Peyer's patch (tissue), 4 donors: ENCODE measurements at regions not wholly inside any gene's neighbourhood (a gene's known extent, or its start where the extent isn't known, plus 50 kb on each side); places are given as distances from the start of the nearest gene placed in this dataset.

ENCODE experiments used
- DNase-seq, 3 donors: peaks; one replicate each; pipeline ENCODE4 v3.0.0-alpha.2; 2017 to 2019
- H3K27ac ChIP-seq, 4 donors: fragments of 200-600 bp; sonication (generic); one replicate each; pipeline ENCODE4 v1.5.1; 2016 to 2019
- H3K27me3 ChIP-seq, 2 donors: fragments of 200-600 bp; sonication (generic); one replicate each; pipeline ENCODE4 v1.5.1; 2019
- H3K36me3 ChIP-seq, 3 donors: fragments of 200-600 bp; sonication (generic); one replicate each; pipeline ENCODE4 v1.5.1; 2016 to 2019
- H3K4me1 ChIP-seq, 4 donors: fragments of 200-600 bp; sonication (generic); one replicate each; pipeline ENCODE4 v1.5.1; 2016 to 2019
- H3K4me3 ChIP-seq, 4 donors: fragments of 200-600 bp; sonication (generic); 1 replicate in 3 of 4; 2 replicates in 1 of 4; pipeline ENCODE4 v1.5.1; 2016 to 2019; ENCODE audit warnings: mild to moderate bottlenecking in 1 of 4
- H3K9me3 ChIP-seq, 4 donors: fragments of 200-600 bp; sonication (generic); one replicate each; pipeline ENCODE4 v1.5.1; 2016 to 2019; ENCODE audit warnings: mild to moderate bottlenecking in 1 of 4
- CTCF ChIP-seq, 6 experiments: fragments of 450-650 bp in 4 of 6; fragments of 200-600 bp in 2 of 6; sonication (generic) in 1 of 6; IDR thresholded peaks; one replicate each; pipeline ENCODE4 v1.5.1; 2017 to 2019; ENCODE audit warnings: antibody characterized with exemption in 6 of 6, mild to moderate bottlenecking in 3 of 6, moderate library complexity in 1 of 6
- POLR2A ChIP-seq, 2 donors: fragments of 450-650 bp; IDR thresholded peaks; one replicate each; pipeline ENCODE4 v1.5.1; 2017; ENCODE audit warnings: antibody characterized with exemption in 2 of 2, mild to moderate bottlenecking in 2 of 2, moderate library complexity in 2 of 2

- no peaks in the 10 kb centered on the region for H3K9me3 ChIP-seq
- no peaks in the 10 kb centered on the region for H3K27me3 ChIP-seq
- H3K27ac ChIP-seq = no peak overlapping the region
- H3K36me3 ChIP-seq = no peaks in the 10 kb centered on the region
- no peak overlapping the region for H3K4me3 ChIP-seq
- no peaks in the 10 kb centered on the region for H3K4me1 ChIP-seq
- TF ChIP-seq CTCF (IDR thresholded peaks at IDR 0.05) = no peak
- TF ChIP-seq POLR2A (IDR thresholded peaks at IDR 0.05) = no peak
- DNase-seq = no peak
Measured at GRCh38 chr18:73932976-73933375, 214.7 kb downstream of the FBXO15 start.

- H3K27ac ChIP-seq = peak overlapping the region in 1 of 4 donors; percentile 31
- peak in 1 of 3 donors; percentile 67 for DNase-seq
- no peaks in the 10 kb centered on the region for H3K27me3 ChIP-seq
Measured at GRCh38 chr18:73927496-73927895, 220.1 kb downstream of the FBXO15 start.

GRCh38 chr18:73924836-73925235 lies 222.8 kb downstream of the FBXO15 start:
- TF ChIP-seq POLR2A (IDR thresholded peaks at IDR 0.05) (no peak), CTCF (IDR thresholded peaks at IDR 0.05) (no peak)
- no peak for DNase-seq
- Histone ChIP-seq H3K27ac (no peak overlapping the region), H3K27me3 (no peaks in the 10 kb centered on the region), H3K4me1 (no peaks in the 10 kb centered on the region), H3K4me3 (no peak overlapping the region), H3K36me3 (no peaks in the 10 kb centered on the region), H3K9me3 (no peaks in the 10 kb centered on the region)

More at GRCh38 chr18:73927496-73927895, 220.1 kb downstream of the FBXO15 start:
- H3K36me3 ChIP-seq = no peaks in the 10 kb centered on the region
- H3K4me3 ChIP-seq = no peak overlapping the region
- TF ChIP-seq POLR2A (IDR thresholded peaks at IDR 0.05) = no peak
- no peak for TF ChIP-seq CTCF (IDR thresholded peaks at IDR 0.05)
- no peaks in the 10 kb centered on the region for H3K9me3 ChIP-seq
- no peaks in the 10 kb centered on the region for H3K4me1 ChIP-seq

GRCh38 chr18:73924307-73924706 lies 223.3 kb downstream of the FBXO15 start:
- no peaks in the 10 kb centered on the region for H3K27me3 ChIP-seq
- no peaks in the 10 kb centered on the region for H3K36me3 ChIP-seq
- H3K4me1 ChIP-seq = no peaks in the 10 kb centered on the region
- no peak for TF ChIP-seq POLR2A (IDR thresholded peaks at IDR 0.05)
- no peak for TF ChIP-seq CTCF (IDR thresholded peaks at IDR 0.05)
- DNase-seq = no peak
- no peaks in the 10 kb centered on the region for H3K9me3 ChIP-seq
- no peak overlapping the region for H3K4me3 ChIP-seq
- H3K27ac ChIP-seq = no peak overlapping the region

- TF ChIP-seq CTCF (IDR thresholded peaks at IDR 0.05) (no peak), POLR2A (IDR thresholded peaks at IDR 0.05) (no peak)
- DNase-seq = no peak
- Histone ChIP-seq H3K9me3 (no peaks in the 10 kb centered on the region), H3K27me3 (no peaks in the 10 kb centered on the region), H3K4me1 (no peaks in the 10 kb centered on the region), H3K27ac (no peak overlapping the region), H3K4me3 (no peak overlapping the region), H3K36me3 (no peaks in the 10 kb centered on the region)
Measured at GRCh38 chr18:73923866-73924265, 223.8 kb downstream of the FBXO15 start.

GRCh38 chr18:73920033-73920432 lies 227.6 kb downstream of the FBXO15 start:
- Histone ChIP-seq H3K27me3 (no peaks in the 10 kb centered on the region), H3K4me1 (no peaks in the 10 kb centered on the region), H3K4me3 (no peak overlapping the region), H3K27ac (no peak overlapping the region), H3K36me3 (no peaks in the 10 kb centered on the region), H3K9me3 (no peaks in the 10 kb centered on the region)
- DNase-seq = no peak
- TF ChIP-seq CTCF (IDR thresholded peaks at IDR 0.05) = no peak
- TF ChIP-seq POLR2A (IDR thresholded peaks at IDR 0.05) = no peak
